Esophagus muscularis mucosa (tissue), 4 donors: ENCODE measurements at regions not wholly inside any gene's neighbourhood (a gene's known extent, or its start where the extent isn't known, plus 50 kb on each side); places are given as distances from the start of the nearest gene placed in this dataset.

Source experiments
- EP300 ChIP-seq: sonication (generic); formaldehyde crosslinking; IDR thresholded peaks from one replicate; pipeline ENCODE4 v1.6.1; 2017; ENCODE audit warnings: antibody characterized with exemption
- POLR2A ChIP-seq: fragments of 450-650 bp; IDR thresholded peaks from one replicate; pipeline ENCODE4 v1.6.1; 2017; ENCODE audit warnings: antibody characterized with exemption, moderate library complexity, mild to moderate bottlenecking, low read depth
- TF ChIP-seq, protein P1 (sequence below), 3 experiments: fragments of 200-600 bp in 2 of 3; fragments of 450-650 bp in 1 of 3; sonication (generic) in 2 of 3; IDR thresholded peaks; one replicate each; pipeline ENCODE4 v1.5.1; 2017 to 2019; ENCODE audit warnings: antibody characterized with exemption in 3 of 3, mild to moderate bottlenecking in 2 of 3, moderate library complexity in 1 of 3

DNA sequence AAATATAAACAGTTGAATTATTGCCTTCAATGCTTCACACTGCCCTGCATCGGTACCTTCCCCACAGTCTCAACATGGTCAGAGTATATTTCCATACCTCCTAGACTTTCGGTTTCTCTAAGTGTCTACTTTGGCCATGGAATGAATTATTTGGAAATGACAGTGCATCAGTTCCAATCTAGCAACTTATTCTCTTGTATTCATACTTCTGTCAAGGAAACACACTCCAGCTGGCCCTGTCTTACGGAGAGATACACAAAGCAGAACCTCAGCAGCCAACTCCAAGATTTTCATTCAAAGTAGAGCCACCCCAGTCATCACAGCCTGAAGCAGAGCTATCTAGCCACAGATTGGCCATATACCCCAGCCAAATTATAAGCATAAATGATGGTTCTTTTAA is 518.4 kb upstream of the UBE2E2 start:
- TF ChIP-seq, protein P1, sequence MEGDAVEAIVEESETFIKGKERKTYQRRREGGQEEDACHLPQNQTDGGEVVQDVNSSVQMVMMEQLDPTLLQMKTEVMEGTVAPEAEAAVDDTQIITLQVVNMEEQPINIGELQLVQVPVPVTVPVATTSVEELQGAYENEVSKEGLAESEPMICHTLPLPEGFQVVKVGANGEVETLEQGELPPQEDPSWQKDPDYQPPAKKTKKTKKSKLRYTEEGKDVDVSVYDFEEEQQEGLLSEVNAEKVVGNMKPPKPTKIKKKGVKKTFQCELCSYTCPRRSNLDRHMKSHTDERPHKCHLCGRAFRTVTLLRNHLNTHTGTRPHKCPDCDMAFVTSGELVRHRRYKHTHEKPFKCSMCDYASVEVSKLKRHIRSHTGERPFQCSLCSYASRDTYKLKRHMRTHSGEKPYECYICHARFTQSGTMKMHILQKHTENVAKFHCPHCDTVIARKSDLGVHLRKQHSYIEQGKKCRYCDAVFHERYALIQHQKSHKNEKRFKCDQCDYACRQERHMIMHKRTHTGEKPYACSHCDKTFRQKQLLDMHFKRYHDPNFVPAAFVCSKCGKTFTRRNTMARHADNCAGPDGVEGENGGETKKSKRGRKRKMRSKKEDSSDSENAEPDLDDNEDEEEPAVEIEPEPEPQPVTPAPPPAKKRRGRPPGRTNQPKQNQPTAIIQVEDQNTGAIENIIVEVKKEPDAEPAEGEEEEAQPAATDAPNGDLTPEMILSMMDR (IDR thresholded peaks at IDR 0.05) = no peak
- TF ChIP-seq POLR2A (no peak), EP300 (no peak)
